GM10248 (cell line): ENCODE measurements at regions not wholly inside any gene's neighbourhood (a gene's known extent, or its start where the extent isn't known, plus 50 kb on each side); places are given as distances from the start of the nearest gene placed in this dataset.

ENCODE experiments used
- CTCF ChIA-PET: fragments of 300-600 bp; sonication (Branson Sonifier 250); formaldehyde crosslinking; extraction: SDS; loops from one replicate; lab custom pipeline; 2021; ENCODE audit warnings: antibody characterized with exemption; lab: Yijun Ruan, JAX
- POLR2A ChIA-PET: fragments of 350-650 bp; sonication (Branson Sonifier 250); formaldehyde crosslinking; extraction: SDS; loops from one replicate; lab custom pipeline; 2020; ENCODE audit warnings: antibody characterized with exemption; lab: Yijun Ruan, JAX
- DNase-seq: peaks from one replicate; pipeline ENCODE4 v3.0.0; 2012; ENCODE audit errors: extremely low spot score
- TF ChIP-seq, protein P1 (sequence below): IDR thresholded peaks from 2 replicates; pipeline ENCODE4 v1.5.1; 2012; ENCODE audit warnings: mild to moderate bottlenecking, low read depth; ENCODE audit errors: extremely low read depth, missing control alignments, control extremely low read depth

DNA sequence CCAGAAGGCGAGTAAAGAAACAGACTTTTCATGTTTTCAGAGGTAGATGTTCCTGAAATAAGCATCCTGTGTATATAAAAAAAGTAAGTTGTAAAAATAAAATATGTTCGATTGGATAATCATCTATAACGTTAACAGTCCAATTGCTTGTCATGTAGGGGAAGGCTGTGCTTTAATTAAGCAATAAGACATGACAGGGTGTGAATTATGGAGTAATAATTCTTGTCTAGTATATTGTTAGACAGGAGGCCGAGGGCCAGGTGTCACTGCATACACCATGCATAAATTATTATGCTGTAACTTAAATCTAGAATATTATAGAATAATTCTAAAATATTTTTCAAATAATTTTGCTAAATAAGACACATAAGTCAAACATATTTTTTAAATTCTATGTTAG is 494.6 kb upstream of the TENM3 start:
- DNase-seq = no peak
- TF ChIP-seq, protein P1, sequence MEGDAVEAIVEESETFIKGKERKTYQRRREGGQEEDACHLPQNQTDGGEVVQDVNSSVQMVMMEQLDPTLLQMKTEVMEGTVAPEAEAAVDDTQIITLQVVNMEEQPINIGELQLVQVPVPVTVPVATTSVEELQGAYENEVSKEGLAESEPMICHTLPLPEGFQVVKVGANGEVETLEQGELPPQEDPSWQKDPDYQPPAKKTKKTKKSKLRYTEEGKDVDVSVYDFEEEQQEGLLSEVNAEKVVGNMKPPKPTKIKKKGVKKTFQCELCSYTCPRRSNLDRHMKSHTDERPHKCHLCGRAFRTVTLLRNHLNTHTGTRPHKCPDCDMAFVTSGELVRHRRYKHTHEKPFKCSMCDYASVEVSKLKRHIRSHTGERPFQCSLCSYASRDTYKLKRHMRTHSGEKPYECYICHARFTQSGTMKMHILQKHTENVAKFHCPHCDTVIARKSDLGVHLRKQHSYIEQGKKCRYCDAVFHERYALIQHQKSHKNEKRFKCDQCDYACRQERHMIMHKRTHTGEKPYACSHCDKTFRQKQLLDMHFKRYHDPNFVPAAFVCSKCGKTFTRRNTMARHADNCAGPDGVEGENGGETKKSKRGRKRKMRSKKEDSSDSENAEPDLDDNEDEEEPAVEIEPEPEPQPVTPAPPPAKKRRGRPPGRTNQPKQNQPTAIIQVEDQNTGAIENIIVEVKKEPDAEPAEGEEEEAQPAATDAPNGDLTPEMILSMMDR = no peak
- POLR2A ChIA-PET = no interaction called here
- CTCF ChIA-PET = no interaction called here

DNA sequence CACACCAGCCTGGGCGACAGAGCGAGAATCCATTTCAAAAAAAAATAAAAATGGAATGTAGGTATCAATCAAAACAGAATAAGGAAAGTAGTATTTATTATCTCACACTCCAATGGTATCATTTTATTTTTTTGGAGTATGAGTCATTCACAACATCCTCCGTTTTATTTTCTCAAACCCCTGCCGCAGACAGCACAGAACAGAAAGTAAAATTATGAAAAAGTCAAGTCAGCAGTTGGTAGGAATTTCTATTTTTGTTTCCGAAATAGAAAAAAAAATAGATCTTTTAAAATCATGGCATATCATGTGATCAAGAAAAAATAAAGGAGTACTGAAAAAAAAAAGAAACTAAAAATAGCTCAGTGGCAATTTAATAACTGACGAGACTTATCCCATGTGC is 490.7 kb upstream of the TENM3 start:
- DNase-seq = no peak
- TF ChIP-seq, protein P1 = no peak
- ChIA-PET CTCF (no interaction called here), POLR2A (no interaction called here)

DNA sequence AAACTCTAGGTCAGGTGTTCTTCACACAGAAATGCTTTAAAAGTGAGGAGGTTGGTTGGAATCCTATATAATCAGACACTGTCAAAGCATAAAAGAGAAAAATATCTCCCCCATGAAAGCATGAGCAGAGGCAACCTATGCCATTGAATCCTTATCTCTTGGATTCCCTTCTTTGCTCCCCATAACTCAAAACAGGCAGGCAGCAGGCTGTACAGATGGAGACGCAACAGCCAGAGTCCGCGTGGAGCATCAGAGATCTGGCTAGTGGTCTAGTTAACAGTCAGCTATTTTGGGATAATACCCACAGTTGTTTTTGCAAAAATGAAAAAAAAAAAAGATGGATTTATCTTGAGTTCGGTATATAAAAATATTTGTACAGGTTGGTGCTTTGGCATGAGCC is 490.0 kb upstream of the TENM3 start:
- ChIA-PET CTCF (no interaction called here), POLR2A (no interaction called here)

DNA sequence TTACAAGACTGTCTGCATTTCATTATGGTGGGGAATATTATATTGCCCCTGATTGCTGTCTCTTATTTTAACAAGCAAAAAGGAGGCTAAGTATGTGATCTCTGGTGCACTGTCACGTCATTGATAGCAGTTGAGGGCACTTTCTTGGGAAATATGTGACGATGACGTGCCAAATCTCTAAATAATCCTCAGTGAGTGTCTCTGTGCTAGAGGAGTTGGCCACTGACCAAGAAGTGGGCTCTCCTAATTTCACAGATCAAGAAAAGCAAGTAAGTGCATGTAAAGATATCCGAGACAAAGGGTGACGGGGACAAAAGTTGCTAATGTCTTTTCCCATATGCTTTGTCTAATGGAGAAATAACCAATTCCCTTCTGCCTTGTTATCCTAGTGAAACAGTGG is 487.4 kb upstream of the TENM3 start:
- DNase-seq = no peak
- TF ChIP-seq, protein P1 = no peak
- ChIA-PET CTCF (no interaction called here), POLR2A (no interaction called here)

More for the DNA sequence above, 490.0 kb upstream of the TENM3 start:
- no peak for DNase-seq
- TF ChIP-seq, protein P1 = no peak

DNA sequence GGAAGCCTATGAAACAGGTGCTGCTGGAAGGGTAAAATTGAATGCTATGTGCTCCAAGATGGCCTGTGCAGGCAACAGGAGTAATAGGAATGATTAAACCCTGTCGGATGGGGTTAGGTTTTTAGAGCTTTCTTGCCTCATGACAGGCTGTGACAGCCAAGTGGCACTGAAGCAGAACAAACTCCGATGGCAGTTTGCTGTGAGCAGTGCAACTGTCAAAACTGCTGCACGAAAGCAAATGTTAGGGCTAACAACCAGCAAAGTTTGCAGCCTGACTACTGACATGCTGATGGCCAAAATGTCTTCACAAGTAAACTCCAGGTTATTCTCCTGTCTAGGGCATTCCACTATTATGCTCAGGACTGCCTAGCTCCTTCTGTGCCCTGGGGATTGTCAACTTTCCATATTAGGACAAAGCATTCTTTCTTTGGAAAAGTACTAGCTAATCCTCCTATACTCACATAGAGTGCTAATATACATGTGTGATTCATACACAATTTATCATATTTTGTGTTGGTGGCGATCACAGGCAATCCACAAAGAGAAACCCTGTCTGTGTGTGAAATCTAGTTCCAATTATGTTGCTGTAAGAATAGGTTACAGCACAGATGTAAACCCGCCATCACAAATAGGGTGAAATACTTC is 486.6 kb upstream of the TENM3 start:
- POLR2A ChIA-PET = no interaction called here
- DNase-seq = no peak
- TF ChIP-seq, protein P1 = no peak
- CTCF ChIA-PET = interaction anchor here (1.4 kb wide), 1 partner anchor 29 kb away, joined by 3 read pairs; no protein-coding TSS in a partner anchor

DNA sequence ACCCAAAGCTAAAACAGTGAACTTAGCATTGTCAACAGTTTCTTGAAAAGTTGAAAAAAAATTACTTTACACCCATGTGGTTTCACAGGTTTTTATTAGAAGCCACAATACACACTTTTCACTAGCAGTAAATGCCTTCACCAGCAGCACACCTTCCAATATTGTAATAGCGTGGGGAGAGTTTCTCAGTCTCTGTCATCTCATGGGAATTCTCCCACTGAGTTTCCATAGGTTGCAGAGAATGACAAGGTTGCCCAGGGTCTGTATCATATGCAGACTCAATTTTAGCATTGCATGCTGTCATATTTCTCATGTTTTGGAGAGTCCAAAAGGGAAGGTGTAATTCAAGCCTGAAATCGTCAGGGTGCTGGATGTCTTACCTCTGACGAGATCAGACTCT is 486.1 kb upstream of the TENM3 start:
- TF ChIP-seq, protein P1 = no peak
- DNase-seq = no peak
- ChIA-PET POLR2A (no interaction called here), CTCF (interaction anchor here (1.4 kb wide), 1 partner anchor 28 kb away, joined by 3 read pairs; no protein-coding TSS in a partner anchor)
